GM23338 (cell line): ENCODE measurements at regions not wholly inside any gene's neighbourhood (a gene's known extent, or its start where the extent isn't known, plus 50 kb on each side); places are given as distances from the start of the nearest gene placed in this dataset.

Experiments
- EZH2phosphoT487 ChIP-seq: fragments of 200-600 bp; sonication (generic); IDR thresholded peaks from one replicate; pipeline ENCODE4 v1.8.1; 2018; ENCODE audit warnings: antibody characterized with exemption; ENCODE audit not compliant: unreplicated experiment
- JUNB ChIP-seq: IDR thresholded peaks from one replicate; pipeline ENCODE4 v1.6.1; 2016; ENCODE audit warnings: antibody characterized with exemption; ENCODE audit not compliant: unreplicated experiment
- NANOG ChIP-seq: IDR thresholded peaks from 2 replicates; pipeline ENCODE4 v1.6.1; 2016; ENCODE audit warnings: antibody characterized with exemption, borderline replicate concordance
- POLR2AphosphoS5 ChIP-seq: IDR thresholded peaks from 2 replicates; pipeline ENCODE4 v1.6.1; 2016; ENCODE audit warnings: antibody characterized with exemption, low read depth
- REST ChIP-seq: IDR thresholded peaks from one replicate; pipeline ENCODE4 v1.6.1; 2018; ENCODE audit warnings: antibody characterized with exemption; ENCODE audit not compliant: unreplicated experiment
- STAT1 ChIP-seq: IDR thresholded peaks from one replicate; pipeline ENCODE4 v1.6.1; 2016; ENCODE audit warnings: antibody characterized with exemption; ENCODE audit not compliant: unreplicated experiment
- ZNF331 ChIP-seq: fragments of 250-450 bp; sonication (Bioruptor Pico); IDR thresholded peaks from 2 replicates; pipeline ENCODE4 v1.5.0; 2020; ENCODE audit warnings: low read depth, mild to moderate bottlenecking, moderate library complexity
- TF ChIP-seq, protein P1 (sequence below): fragments of 250-450 bp; sonication (Bioruptor Pico); IDR thresholded peaks from 2 replicates; pipeline ENCODE4 v1.5.0; 2020; ENCODE audit warnings: mild to moderate bottlenecking, moderate library complexity

DNA sequence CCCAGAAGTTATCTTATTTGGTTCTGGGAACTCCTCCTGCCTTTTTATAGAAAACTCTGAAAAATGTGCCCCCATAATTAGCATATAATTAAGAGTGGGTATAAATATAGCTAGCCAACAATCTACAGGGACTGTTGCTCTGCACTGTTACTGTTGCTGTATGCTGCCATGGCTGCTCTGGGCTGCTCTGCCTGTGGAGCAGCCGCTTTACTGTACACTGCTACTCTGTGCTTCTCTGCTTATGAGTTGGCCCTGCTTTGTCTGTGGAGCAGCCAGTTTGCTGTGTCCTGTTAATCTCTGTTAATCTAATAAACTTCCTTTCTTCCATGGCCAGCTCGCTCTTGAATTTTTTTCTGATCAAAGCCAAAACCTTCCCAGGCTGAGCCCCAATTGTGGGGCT is 2244.0 kb upstream of the ACO1 start (continued):
- TF ChIP-seq, protein P1, sequence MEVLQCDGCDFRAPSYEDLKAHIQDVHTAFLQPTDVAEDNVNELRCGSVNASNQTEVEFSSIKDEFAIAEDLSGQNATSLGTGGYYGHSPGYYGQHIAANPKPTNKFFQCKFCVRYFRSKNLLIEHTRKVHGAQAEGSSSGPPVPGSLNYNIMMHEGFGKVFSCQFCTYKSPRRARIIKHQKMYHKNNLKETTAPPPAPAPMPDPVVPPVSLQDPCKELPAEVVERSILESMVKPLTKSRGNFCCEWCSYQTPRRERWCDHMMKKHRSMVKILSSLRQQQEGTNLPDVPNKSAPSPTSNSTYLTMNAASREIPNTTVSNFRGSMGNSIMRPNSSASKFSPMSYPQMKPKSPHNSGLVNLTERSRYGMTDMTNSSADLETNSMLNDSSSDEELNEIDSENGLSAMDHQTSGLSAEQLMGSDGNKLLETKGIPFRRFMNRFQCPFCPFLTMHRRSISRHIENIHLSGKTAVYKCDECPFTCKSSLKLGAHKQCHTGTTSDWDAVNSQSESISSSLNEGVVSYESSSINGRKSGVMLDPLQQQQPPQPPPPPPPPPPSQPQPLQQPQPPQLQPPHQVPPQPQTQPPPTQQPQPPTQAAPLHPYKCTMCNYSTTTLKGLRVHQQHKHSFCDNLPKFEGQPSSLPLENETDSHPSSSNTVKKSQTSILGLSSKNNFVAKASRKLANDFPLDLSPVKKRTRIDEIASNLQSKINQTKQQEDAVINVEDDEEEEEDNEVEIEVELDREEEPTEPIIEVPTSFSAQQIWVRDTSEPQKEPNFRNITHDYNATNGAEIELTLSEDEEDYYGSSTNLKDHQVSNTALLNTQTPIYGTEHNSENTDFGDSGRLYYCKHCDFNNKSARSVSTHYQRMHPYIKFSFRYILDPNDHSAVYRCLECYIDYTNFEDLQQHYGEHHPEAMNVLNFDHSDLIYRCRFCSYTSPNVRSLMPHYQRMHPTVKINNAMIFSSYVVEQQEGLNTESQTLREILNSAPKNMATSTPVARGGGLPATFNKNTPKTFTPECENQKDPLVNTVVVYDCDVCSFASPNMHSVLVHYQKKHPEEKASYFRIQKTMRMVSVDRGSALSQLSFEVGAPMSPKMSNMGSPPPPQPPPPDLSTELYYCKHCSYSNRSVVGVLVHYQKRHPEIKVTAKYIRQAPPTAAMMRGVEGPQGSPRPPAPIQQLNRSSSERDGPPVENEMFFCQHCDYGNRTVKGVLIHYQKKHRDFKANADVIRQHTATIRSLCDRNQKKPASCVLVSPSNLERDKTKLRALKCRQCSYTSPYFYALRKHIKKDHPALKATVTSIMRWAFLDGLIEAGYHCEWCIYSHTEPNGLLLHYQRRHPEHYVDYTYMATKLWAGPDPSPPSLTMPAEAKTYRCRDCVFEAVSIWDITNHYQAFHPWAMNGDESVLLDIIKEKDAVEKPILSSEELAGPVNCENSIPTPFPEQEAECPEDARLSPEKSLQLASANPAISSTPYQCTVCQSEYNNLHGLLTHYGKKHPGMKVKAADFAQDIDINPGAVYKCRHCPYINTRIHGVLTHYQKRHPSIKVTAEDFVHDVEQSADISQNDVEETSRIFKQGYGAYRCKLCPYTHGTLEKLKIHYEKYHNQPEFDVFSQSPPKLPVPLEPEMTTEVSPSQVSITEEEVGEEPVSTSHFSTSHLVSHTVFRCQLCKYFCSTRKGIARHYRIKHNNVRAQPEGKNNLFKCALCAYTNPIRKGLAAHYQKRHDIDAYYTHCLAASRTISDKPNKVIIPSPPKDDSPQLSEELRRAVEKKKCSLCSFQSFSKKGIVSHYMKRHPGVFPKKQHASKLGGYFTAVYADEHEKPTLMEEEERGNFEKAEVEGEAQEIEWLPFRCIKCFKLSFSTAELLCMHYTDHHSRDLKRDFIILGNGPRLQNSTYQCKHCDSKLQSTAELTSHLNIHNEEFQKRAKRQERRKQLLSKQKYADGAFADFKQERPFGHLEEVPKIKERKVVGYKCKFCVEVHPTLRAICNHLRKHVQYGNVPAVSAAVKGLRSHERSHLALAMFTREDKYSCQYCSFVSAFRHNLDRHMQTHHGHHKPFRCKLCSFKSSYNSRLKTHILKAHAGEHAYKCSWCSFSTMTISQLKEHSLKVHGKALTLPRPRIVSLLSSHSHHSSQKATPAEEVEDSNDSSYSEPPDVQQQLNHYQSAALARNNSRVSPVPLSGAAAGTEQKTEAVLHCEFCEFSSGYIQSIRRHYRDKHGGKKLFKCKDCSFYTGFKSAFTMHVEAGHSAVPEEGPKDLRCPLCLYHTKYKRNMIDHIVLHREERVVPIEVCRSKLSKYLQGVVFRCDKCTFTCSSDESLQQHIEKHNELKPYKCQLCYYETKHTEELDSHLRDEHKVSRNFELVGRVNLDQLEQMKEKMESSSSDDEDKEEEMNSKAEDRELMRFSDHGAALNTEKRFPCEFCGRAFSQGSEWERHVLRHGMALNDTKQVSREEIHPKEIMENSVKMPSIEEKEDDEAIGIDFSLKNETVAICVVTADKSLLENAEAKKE (CRISPR knock-in tag), result no peak
- TF ChIP-seq REST (no peak), POLR2AphosphoS5 (no peak), NANOG (no peak), JUNB (no peak), STAT1 (no peak), EZH2phosphoT487 (no peak), ZNF331 (CRISPR knock-in tag) (no peak)
